Muscle layer of colon (tissue), 2 donors: ENCODE measurements at regions not wholly inside any gene's neighbourhood (a gene's known extent, or its start where the extent isn't known, plus 50 kb on each side); places are given as distances from the start of the nearest gene placed in this dataset.

ENCODE experiments used
- H3K27ac ChIP-seq: one replicate; pipeline ENCODE4 v1.7.0; 2013; ENCODE audit warnings: low read depth, mild to moderate bottlenecking, low read length, moderate library complexity
- H3K27me3 ChIP-seq, 2 donors: one replicate each; pipeline ENCODE4 v1.7.0; 2013; ENCODE audit warnings: low read length in 2 of 2, mild to moderate bottlenecking in 2 of 2; ENCODE audit not compliant: insufficient read depth in 2 of 2, control insufficient read depth in 1 of 2
- H3K36me3 ChIP-seq: one replicate; pipeline ENCODE4 v1.7.0; 2013; ENCODE audit warnings: mild to moderate bottlenecking, low read length; ENCODE audit not compliant: insufficient read depth
- H3K4me1 ChIP-seq: one replicate; pipeline ENCODE4 v1.7.0; 2013; ENCODE audit warnings: mild to moderate bottlenecking, low read length; ENCODE audit not compliant: insufficient read depth
- H3K4me3 ChIP-seq, 2 donors: one replicate each; pipeline ENCODE4 v1.7.0; 2013; ENCODE audit warnings: low read length in 2 of 2, low read depth in 1 of 2, mild to moderate bottlenecking in 1 of 2, moderate library complexity in 1 of 2
- H3K9ac ChIP-seq: one replicate; pipeline ENCODE4 v1.7.0; 2013; ENCODE audit warnings: low read length
- H3K9me3 ChIP-seq: one replicate; pipeline ENCODE4 v1.7.0; 2013; ENCODE audit warnings: mild to moderate bottlenecking, low read length
- donor health status: abdominal sarcoma.
- donor health status: Adenocarcinoma of cecum.

DNA sequence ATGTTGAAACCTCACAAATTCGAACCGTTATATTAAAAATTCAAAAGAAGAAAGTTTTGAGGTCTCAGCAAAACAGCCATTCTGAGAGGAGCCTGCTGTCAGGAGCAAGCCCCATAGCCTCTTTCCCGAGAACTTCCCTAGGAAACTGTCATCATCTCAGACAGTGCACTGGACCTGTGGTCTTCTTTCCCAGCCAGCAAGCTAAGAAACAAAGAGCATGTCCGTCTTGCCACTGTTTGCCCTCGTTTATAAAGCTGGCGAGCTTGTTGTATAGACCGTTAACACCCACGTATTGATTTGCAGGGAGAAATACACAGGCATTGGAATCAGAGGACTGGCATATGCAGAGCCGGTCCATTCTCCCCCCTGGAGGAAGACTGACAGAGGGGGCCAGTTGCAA lies 407.0 kb downstream of the NPHP4 start:
- no peaks in the 10 kb centered on the region for H3K36me3 ChIP-seq
- H3K27ac ChIP-seq = no peak overlapping the region
- H3K9me3 ChIP-seq = no peaks in the 10 kb centered on the region
- no peaks in the 10 kb centered on the region for H3K27me3 ChIP-seq
- H3K4me1 ChIP-seq = no peaks in the 10 kb centered on the region
- H3K9ac ChIP-seq = no peak overlapping the region
- no peak overlapping the region for H3K4me3 ChIP-seq

DNA sequence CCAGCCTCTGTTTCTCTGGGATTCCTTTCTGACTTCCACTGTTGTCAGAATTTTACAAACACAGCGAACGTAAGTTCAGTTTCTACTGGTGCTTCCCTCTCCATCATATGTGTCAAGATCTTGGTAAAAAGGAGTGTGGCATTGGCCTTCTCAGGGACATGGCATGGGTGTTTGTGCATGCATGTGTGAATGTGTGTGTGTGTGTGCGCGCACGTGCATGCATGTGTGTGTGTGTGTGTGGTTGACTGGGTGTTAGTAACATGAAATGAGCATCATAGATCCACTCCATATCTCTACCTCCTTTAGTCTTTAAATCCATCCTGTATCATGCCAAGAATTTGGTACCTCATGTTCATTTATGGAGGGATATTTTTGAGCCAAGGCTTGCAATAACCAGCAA lies 411.3 kb downstream of the NPHP4 start:
- Histone ChIP-seq H3K36me3 (no peaks in the 10 kb centered on the region), H3K4me3 (no peak overlapping the region), H3K9ac (no peak overlapping the region), H3K27ac (no peak overlapping the region), H3K4me1 (no peaks in the 10 kb centered on the region), H3K9me3 (no peaks in the 10 kb centered on the region), H3K27me3 (no peaks in the 10 kb centered on the region)

DNA sequence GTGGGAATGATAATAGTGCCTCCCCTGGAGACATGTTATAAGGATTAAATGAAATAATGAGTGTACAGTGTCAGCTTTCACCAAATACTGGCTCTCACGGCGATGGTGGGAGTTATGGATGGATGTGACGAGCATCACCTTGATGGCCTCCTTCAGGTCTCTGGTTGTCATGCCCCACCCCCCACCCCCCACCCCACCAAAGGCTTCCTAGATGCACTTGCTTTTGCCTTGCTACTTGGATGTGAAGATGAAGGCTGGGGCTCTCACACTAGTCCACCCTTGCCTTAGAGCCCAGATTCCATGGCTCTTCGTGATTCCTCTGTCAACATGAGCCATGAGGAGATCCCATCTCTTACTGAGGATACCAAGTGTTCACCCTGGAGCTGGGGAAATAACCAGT lies 412.3 kb downstream of the NPHP4 start:
- Histone ChIP-seq H3K27me3 (no peaks in the 10 kb centered on the region), H3K27ac (no peak overlapping the region)

DNA sequence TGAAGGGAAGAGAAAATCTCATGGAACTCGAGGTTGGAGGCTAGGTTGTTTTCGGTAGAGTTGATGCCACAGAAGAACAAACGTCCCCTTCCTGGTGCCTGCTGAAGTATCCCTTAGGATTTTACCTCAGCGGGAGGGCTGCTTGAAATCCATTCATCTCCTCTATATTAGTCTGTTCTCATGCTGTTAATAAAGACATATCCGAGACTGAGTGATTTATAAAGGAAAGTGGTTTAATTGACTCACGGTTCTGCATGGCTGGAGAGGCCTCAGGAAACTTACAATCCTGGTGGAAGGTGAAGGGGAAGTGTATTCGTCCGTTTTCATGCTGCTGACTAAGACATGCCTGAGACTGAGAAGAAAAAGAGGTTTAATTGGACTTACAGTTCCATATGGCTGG lies 413.5 kb downstream of the NPHP4 start:
- Histone ChIP-seq H3K36me3 (no peaks in the 10 kb centered on the region), H3K27me3 (no peaks in the 10 kb centered on the region), H3K4me3 (no peak overlapping the region), H3K27ac (no peak overlapping the region), H3K9me3 (no peaks in the 10 kb centered on the region), H3K4me1 (no peaks in the 10 kb centered on the region), H3K9ac (no peak overlapping the region)

More for the DNA sequence above, 412.3 kb downstream of the NPHP4 start:
- no peak overlapping the region for H3K4me3 ChIP-seq
- no peaks in the 10 kb centered on the region for H3K4me1 ChIP-seq
- no peaks in the 10 kb centered on the region for H3K9me3 ChIP-seq
- H3K36me3 ChIP-seq = no peaks in the 10 kb centered on the region
- H3K9ac ChIP-seq = no peak overlapping the region

DNA sequence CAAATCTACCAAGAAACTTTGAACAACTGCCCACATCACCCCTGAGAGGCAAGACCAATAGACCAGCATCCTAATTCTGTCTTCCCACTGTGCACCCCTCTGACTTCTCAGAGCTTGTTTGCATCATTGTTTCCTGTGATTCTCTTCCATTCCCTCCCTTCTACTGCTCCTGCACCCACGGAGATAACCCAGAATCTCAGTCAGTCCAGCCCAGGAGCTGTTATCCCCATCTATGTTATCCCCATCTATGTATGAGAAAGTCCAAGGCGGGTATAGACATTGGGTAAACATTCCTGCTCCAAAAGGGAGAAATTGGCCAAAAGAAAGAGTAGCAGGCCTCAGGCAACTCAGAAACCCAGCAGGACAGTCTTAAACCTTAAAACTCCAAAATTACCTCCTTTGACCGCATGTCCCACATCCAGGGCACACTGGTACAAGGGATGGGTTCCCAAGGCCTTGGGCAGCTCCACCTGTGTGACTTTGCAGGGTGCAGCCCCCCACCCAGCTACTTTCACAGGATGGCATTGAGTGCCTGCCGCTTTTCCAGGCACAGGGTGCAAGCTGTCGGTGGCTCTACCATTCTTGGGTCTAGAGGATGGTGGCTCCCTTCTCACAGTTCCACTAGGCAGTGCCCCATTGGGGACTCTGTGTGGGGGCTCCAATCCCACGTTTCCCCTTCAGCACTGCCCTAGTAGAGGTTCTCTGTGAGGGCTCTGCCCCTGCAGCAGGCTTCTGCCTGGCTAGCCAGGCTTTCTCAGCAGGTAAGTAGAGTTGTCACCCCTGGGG lies 414.8 kb downstream of the NPHP4 start:
- no peaks in the 10 kb centered on the region for H3K4me1 ChIP-seq
- no peaks in the 10 kb centered on the region for H3K36me3 ChIP-seq

DNA sequence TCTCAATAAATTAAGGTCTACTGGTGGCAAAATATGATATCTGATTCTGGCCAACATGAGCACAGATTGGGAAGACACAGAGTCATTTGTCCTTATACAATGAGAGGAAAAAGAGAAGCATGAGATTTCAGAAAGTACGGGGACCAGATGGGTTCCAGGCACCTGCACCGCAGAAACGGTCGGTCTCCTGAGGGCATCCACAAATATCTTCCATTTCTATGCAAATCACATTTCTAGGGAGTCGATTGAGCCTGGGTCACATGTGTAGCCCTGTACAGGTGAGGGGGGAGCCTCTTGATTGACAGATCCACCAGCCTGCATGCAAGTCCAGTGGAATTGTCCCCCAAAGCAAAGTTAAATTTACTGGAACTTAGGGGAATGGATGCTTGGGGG lies 415.6 kb downstream of the NPHP4 start:
- H3K27me3 ChIP-seq = no peaks in the 10 kb centered on the region
- no peak overlapping the region for H3K27ac ChIP-seq
- H3K4me1 ChIP-seq = no peaks in the 10 kb centered on the region
- no peak overlapping the region for H3K4me3 ChIP-seq
- H3K36me3 ChIP-seq = no peaks in the 10 kb centered on the region
- no peak overlapping the region for H3K9ac ChIP-seq
- no peaks in the 10 kb centered on the region for H3K9me3 ChIP-seq

More for the DNA sequence above, 414.8 kb downstream of the NPHP4 start:
- Histone ChIP-seq H3K27me3 (no peaks in the 10 kb centered on the region), H3K4me3 (no peak overlapping the region), H3K27ac (no peak overlapping the region), H3K9ac (no peak overlapping the region), H3K9me3 (no peaks in the 10 kb centered on the region)

DNA sequence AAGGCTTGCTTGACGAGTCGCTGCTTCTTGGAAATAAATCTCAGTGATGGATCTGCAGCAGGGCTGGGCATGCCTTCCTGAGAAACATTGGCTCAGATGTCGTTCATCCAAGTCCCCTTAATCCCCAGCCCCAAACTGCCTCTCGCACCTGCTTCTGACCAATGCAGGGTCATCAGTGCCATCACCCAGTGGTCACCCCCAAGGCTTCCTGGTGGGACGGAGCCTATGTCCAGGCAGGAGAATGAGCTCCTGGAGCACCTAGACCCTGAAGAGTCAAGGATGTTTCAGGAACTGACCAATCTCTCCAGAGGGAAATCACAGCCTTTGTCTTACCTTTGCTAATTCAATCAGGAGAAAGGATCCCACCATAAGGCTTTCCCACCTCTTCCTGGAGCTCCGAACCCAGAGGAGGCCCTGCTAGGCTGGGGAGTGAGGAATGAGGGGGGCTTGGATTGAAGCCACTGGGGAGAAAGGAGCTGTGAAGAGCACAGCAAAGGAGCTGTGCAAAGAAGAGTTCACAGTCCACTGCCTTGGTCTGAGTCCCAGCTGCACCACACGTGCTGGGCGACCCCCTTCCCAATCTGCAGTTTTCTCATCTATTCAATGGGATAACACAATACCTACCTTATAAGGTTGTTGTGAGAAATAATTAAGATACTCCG lies 416.1 kb downstream of the NPHP4 start:
- H3K4me3 ChIP-seq = no peak overlapping the region
- no peak overlapping the region for H3K9ac ChIP-seq
- H3K9me3 ChIP-seq = no peaks in the 10 kb centered on the region
- H3K27ac ChIP-seq = no peak overlapping the region
- H3K27me3 ChIP-seq = no peaks in the 10 kb centered on the region
- H3K4me1 ChIP-seq = no peaks in the 10 kb centered on the region
- no peaks in the 10 kb centered on the region for H3K36me3 ChIP-seq

DNA sequence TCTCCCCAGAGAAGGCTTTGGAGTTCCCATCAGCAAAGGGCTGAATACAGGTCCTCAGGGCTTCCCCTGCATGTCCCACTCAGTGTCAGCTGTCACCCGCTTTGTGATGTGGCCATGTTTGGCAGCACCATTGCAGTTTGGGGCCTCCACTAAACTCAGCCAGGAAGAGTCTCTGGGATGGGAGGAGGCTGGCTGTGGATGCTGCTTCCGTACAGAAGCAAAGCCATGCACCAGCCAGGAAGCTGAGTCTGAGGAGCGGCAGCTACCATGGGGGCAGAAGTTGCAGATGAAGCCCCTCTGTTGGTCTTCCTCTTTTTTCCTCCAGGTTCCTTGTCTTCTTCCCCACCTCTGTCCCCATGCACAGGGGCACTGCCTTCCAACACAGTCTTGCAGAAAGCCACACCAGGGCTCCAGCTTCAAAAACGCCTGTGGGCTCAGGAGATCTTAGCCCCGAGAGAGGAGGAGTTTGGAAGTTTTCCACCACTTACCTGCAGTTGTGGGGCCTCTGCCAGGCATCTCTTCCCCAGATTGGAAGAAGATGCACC lies 416.8 kb downstream of the NPHP4 start:
- Histone ChIP-seq H3K27ac (no peak overlapping the region), H3K9ac (no peak overlapping the region), H3K36me3 (no peaks in the 10 kb centered on the region), H3K4me1 (no peaks in the 10 kb centered on the region), H3K4me3 (no peak overlapping the region), H3K9me3 (no peaks in the 10 kb centered on the region), H3K27me3 (no peaks in the 10 kb centered on the region)

DNA sequence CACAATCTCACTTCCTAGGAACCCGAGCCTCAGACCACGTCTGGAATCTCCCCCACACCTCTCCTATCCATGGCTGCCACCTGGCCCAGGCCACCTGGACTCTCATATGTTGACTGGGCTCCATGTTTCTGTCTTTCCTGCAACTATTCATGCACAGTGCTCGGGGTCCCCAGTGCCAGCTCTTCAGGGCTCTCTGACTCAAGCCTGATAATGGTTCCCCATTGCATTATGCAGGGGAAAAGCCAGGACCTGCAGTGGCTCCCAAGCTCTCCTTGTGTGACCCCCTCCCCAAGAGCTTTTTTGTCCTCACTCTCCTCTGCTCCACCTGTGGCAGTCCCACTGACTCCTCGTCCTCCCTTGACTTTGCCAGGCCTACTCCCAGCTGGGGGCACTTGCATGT lies 417.6 kb downstream of the NPHP4 start:
- H3K4me3 ChIP-seq = no peak overlapping the region
- H3K9ac ChIP-seq = no peak overlapping the region
- no peaks in the 10 kb centered on the region for H3K36me3 ChIP-seq
- no peaks in the 10 kb centered on the region for H3K4me1 ChIP-seq
- H3K27ac ChIP-seq = no peak overlapping the region
- H3K9me3 ChIP-seq = no peaks in the 10 kb centered on the region
- H3K27me3 ChIP-seq = no peaks in the 10 kb centered on the region

DNA sequence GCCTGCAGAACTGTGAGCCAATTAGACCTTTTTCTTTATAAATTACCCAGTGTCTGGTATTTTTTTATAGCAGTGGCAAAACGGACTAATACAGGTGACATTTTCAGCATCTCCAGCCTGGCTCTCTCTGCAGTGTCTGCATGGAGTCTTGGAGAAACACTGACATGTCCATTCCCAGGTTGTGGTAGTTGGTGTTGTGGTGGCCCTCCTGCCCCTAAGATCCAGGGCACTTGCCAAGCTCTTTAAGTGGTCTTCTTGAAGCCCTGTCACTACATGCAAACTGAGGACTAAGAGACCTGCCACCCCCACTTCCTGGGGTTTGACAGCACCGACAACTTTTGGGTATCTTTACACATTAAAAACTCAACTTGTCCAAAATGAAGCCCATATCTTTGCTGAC lies 419.4 kb downstream of the NPHP4 start:
- Histone ChIP-seq H3K27ac (no peak overlapping the region), H3K9ac (no peak overlapping the region), H3K4me1 (no peaks in the 10 kb centered on the region), H3K4me3 (no peak overlapping the region), H3K9me3 (no peaks in the 10 kb centered on the region), H3K27me3 (no peaks in the 10 kb centered on the region), H3K36me3 (no peaks in the 10 kb centered on the region)

DNA sequence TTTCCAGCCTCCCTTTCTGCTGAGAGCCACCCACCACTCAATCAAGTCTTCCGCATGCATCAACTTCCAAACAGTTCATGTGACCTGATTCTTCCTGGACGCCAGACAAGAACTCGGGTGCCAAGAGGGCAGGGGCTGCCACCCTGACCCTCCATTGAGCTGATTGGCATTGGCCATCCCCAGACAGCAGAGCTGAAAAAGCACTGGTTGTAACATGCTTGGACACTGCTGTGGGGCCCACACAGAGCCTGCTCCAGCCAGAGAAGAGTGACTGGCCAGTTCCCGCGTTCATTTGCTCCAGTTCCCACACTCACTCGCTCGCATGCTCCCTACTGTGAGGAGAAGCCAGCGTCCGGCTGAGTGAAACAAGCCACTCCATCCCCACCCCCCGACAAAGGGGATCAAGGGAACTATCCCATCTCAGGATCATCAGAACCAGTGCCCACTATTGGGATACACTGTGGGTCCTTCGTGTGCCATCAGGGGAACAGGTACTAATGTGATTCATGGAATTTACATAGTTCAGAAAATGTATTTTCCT lies 420.3 kb downstream of the NPHP4 start:
- H3K4me1 ChIP-seq = no peaks in the 10 kb centered on the region
- no peak overlapping the region for H3K27ac ChIP-seq
- H3K36me3 ChIP-seq = no peaks in the 10 kb centered on the region
- H3K9me3 ChIP-seq = no peaks in the 10 kb centered on the region
- H3K27me3 ChIP-seq = no peaks in the 10 kb centered on the region
- no peak overlapping the region for H3K4me3 ChIP-seq
- no peak overlapping the region for H3K9ac ChIP-seq
